ENCODE measurements at regions not wholly inside any gene's neighbourhood (a gene's known extent, or its start where the extent isn't known, plus 50 kb on each side); places are given as distances from the start of the nearest gene placed in this dataset.

DNA sequence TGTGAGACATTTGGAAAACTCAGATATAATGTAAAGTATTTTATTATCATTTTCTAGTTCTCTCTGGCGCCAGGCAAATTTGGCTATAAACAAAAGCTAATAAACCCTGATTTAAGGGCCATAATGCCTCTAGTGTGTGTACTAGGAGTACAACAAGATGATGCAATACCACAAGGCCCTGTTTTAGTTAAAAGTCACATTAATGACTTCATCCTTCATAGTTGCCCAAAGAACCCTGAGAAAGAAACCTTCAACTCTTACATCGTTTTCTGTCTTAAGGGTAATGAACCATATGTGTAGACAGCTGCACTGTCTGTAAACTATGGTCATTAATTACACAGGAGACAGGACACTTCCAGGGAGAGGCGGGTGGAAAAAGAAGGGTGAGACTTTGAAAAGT, 538.4 kb downstream of the FAM181B start:
- no peak overlapping the region for H3K27ac ChIP-seq (replicated peaks)
- H3K4me3 ChIP-seq (replicated peaks; ENCODE audit: insufficient read depth, low read length), result no peak overlapping the region
- no peaks in the 10 kb centered on the region for H3K27me3 ChIP-seq (ENCODE audit: insufficient read depth, poor library complexity, severe bottlenecking)
- TF ChIP-seq, protein P1, sequence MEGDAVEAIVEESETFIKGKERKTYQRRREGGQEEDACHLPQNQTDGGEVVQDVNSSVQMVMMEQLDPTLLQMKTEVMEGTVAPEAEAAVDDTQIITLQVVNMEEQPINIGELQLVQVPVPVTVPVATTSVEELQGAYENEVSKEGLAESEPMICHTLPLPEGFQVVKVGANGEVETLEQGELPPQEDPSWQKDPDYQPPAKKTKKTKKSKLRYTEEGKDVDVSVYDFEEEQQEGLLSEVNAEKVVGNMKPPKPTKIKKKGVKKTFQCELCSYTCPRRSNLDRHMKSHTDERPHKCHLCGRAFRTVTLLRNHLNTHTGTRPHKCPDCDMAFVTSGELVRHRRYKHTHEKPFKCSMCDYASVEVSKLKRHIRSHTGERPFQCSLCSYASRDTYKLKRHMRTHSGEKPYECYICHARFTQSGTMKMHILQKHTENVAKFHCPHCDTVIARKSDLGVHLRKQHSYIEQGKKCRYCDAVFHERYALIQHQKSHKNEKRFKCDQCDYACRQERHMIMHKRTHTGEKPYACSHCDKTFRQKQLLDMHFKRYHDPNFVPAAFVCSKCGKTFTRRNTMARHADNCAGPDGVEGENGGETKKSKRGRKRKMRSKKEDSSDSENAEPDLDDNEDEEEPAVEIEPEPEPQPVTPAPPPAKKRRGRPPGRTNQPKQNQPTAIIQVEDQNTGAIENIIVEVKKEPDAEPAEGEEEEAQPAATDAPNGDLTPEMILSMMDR (IDR thresholded peaks at IDR 0.05; ENCODE audit: insufficient read depth, low read length), result no peak
- no peak for TF ChIP-seq GABPA (IDR thresholded peaks at IDR 0.05; ENCODE audit: low read depth)
- no peak for DNase-seq (ENCODE audit: low read depth in 1 of 2, low spot score in 1 of 2)

DNA sequence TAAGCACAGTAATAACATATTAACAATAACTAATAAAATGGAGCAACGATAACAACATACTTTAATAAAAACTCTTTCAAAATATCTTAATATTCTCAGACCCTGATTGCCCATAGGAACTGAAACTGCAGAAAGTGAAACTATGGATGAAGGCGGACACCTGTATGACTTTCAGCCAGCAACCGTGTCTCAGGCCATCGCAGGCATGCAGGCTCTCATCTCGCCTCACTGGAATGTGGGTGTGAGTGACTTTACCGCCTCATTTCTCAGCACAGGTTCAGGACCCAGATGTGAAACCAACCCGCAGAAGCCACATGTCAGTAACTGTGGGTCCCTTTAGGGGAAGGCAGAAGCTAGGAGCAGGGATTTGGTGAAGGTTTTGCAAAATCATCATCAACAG, 539.1 kb downstream of the FAM181B start:
- TF ChIP-seq POLR2AphosphoS5 (IDR thresholded peaks at IDR 0.05; ENCODE audit: low read depth), result no peak
- TF ChIP-seq, protein P2, sequence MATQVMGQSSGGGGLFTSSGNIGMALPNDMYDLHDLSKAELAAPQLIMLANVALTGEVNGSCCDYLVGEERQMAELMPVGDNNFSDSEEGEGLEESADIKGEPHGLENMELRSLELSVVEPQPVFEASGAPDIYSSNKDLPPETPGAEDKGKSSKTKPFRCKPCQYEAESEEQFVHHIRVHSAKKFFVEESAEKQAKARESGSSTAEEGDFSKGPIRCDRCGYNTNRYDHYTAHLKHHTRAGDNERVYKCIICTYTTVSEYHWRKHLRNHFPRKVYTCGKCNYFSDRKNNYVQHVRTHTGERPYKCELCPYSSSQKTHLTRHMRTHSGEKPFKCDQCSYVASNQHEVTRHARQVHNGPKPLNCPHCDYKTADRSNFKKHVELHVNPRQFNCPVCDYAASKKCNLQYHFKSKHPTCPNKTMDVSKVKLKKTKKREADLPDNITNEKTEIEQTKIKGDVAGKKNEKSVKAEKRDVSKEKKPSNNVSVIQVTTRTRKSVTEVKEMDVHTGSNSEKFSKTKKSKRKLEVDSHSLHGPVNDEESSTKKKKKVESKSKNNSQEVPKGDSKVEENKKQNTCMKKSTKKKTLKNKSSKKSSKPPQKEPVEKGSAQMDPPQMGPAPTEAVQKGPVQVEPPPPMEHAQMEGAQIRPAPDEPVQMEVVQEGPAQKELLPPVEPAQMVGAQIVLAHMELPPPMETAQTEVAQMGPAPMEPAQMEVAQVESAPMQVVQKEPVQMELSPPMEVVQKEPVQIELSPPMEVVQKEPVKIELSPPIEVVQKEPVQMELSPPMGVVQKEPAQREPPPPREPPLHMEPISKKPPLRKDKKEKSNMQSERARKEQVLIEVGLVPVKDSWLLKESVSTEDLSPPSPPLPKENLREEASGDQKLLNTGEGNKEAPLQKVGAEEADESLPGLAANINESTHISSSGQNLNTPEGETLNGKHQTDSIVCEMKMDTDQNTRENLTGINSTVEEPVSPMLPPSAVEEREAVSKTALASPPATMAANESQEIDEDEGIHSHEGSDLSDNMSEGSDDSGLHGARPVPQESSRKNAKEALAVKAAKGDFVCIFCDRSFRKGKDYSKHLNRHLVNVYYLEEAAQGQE (IDR thresholded peaks at IDR 0.05; ENCODE audit: insufficient replicate concordance, low read depth), result no peak
- TF ChIP-seq, protein P1 (IDR thresholded peaks at IDR 0.05; ENCODE audit: insufficient read depth, low read length), result no peak
- no peak for TF ChIP-seq GABPA (IDR thresholded peaks at IDR 0.05; ENCODE audit: low read depth)
- TF ChIP-seq SPI1 (IDR thresholded peaks at IDR 0.05; ENCODE audit: borderline replicate concordance, low read depth), result no peak
- H3K4me3 ChIP-seq (replicated peaks; ENCODE audit: insufficient read depth, low read length), result no peak overlapping the region
- no peak overlapping the region for H3K27ac ChIP-seq (replicated peaks)
- no peak for DNase-seq (ENCODE audit: low read depth in 1 of 2, low spot score in 1 of 2)
- H3K27me3 ChIP-seq (ENCODE audit: insufficient read depth, poor library complexity, severe bottlenecking), result no peaks in the 10 kb centered on the region

DNA sequence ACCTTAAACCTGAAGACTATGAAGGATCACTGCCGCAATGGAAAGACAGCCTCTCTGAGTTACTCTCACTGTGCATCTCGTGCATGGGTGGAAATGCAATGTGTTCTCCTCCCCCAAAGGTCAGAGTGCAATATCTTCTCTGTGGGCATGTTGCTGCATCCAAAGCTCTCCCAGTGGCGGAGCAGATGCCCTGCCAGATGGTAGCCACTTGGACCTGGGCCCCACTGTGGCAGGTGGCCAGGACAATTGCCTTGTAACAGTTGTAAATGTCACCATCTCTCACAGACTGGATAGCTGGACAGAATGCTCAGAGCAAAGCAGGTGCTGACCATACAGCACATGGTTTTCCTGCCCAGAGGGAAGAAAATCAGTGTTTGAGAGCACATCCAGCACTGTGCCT, 542.0 kb downstream of the FAM181B start:
- Histone ChIP-seq H3K27ac (replicated peaks) (no peak overlapping the region), H3K4me3 (replicated peaks; ENCODE audit: insufficient read depth, low read length) (no peak overlapping the region), H3K27me3 (ENCODE audit: insufficient read depth, poor library complexity, severe bottlenecking) (no peaks in the 10 kb centered on the region)
- no peak for DNase-seq (ENCODE audit: low read depth in 1 of 2, low spot score in 1 of 2)
- no peak for TF ChIP-seq SPI1 (IDR thresholded peaks at IDR 0.05; ENCODE audit: borderline replicate concordance, low read depth)
- TF ChIP-seq POLR2AphosphoS5 (IDR thresholded peaks at IDR 0.05; ENCODE audit: low read depth), result no peak
- TF ChIP-seq, protein P1 (IDR thresholded peaks at IDR 0.05; ENCODE audit: insufficient read depth, low read length), result no peak
- TF ChIP-seq, protein P2 (IDR thresholded peaks at IDR 0.05; ENCODE audit: insufficient replicate concordance, low read depth), result no peak
- TF ChIP-seq GABPA (IDR thresholded peaks at IDR 0.05; ENCODE audit: low read depth), result no peak

DNA sequence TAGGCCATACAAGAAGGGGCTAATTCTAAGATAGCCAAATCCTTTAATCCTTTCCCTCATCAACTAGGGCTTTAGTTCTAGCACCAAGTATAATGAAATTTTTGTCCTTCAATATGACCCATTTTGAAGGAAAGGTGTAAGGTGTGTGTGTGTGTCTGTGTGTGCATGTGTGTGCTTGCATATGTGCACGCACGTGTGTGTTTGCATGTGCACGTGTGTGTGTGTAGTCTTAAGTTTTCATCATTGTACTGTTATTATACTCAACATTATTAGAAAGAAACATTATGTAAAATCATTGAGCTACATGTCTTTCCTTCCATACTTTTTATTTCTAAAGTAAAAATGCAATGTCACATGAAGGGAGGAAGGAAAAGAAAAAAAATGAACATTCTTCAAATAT, 547.7 kb downstream of the FAM181B start:
- no peak for TF ChIP-seq SPI1 (IDR thresholded peaks at IDR 0.05; ENCODE audit: borderline replicate concordance, low read depth)
- TF ChIP-seq, protein P1 (IDR thresholded peaks at IDR 0.05; ENCODE audit: insufficient read depth, low read length), result no peak
- TF ChIP-seq, protein P2 (IDR thresholded peaks at IDR 0.05; ENCODE audit: insufficient replicate concordance, low read depth), result no peak
- no peak for TF ChIP-seq GABPA (IDR thresholded peaks at IDR 0.05; ENCODE audit: low read depth)
- no peak for TF ChIP-seq POLR2AphosphoS5 (IDR thresholded peaks at IDR 0.05; ENCODE audit: low read depth)
- Histone ChIP-seq H3K4me3 (replicated peaks; ENCODE audit: insufficient read depth, low read length) (no peak overlapping the region), H3K27ac (replicated peaks) (no peak overlapping the region), H3K27me3 (ENCODE audit: insufficient read depth, poor library complexity, severe bottlenecking) (no peaks in the 10 kb centered on the region)
- no peak for DNase-seq (ENCODE audit: low read depth in 1 of 2, low spot score in 1 of 2)

Data from HL-60 (cell line).